ENCODE measurements at regions not wholly inside any gene's neighbourhood (a gene's known extent, or its start where the extent isn't known, plus 50 kb on each side); places are given as distances from the start of the nearest gene placed in this dataset.

GRCh38 chr5:56476487-56476856, 243.3 kb upstream of the ANKRD55 start (continued):
- TF ChIP-seq CEBPZ (IDR thresholded peaks at IDR 0.05; ENCODE audit: low read length) (no peak), ZNF749 (CRISPR knock-in tag; IDR thresholded peaks at IDR 0.05; ENCODE audit: borderline replicate concordance) (no peak), MTERF4 (CRISPR knock-in tag; IDR thresholded peaks at IDR 0.05) (no peak), PRDM10 (CRISPR knock-in tag; IDR thresholded peaks at IDR 0.05; ENCODE audit: low read depth) (no peak), ZNF512B (CRISPR knock-in tag; IDR thresholded peaks at IDR 0.05; ENCODE audit: borderline replicate concordance) (no peak), ZNF768 (CRISPR knock-in tag; IDR thresholded peaks at IDR 0.05) (no peak), ISX (CRISPR knock-in tag; conservative IDR thresholded peaks at IDR 0.05) (no peak), ZNF564 (CRISPR knock-in tag; IDR thresholded peaks at IDR 0.05) (no peak), GPN1 (CRISPR knock-in tag; IDR thresholded peaks at IDR 0.05; ENCODE audit: borderline replicate concordance) (no peak), CERS6 (CRISPR knock-in tag; IDR thresholded peaks at IDR 0.05) (no peak), ZNF205 (CRISPR knock-in tag; IDR thresholded peaks at IDR 0.05) (no peak; the same call in 1 of the 2 replicates), ZNF713 (CRISPR knock-in tag; IDR thresholded peaks at IDR 0.05) (no peak), KAT2B (IDR thresholded peaks at IDR 0.05; ENCODE audit: borderline replicate concordance, low read depth, low read length) (no peak), JUND (CRISPR knock-in tag; IDR thresholded peaks at IDR 0.05) (no peak), ARNT (IDR thresholded peaks at IDR 0.05) (no peak), ZNF496 (CRISPR knock-in tag; IDR thresholded peaks at IDR 0.05; ENCODE audit: insufficient replicate concordance) (no peak), ZSCAN31 (CRISPR knock-in tag; IDR thresholded peaks at IDR 0.05; ENCODE audit: low read depth) (no peak), TRIM22 (IDR thresholded peaks at IDR 0.05) (no peak)

Data from HepG2 (cell line).